RWPE2 (cell line): ENCODE measurements at regions not wholly inside any gene's neighbourhood (a gene's known extent, or its start where the extent isn't known, plus 50 kb on each side); places are given as distances from the start of the nearest gene placed in this dataset.

ENCODE experiments used
- ATAC-seq: fragments of 200-7000 bp; cut with Tn5 transposase; 3 replicates; pipeline ENCODE4 v1.9.1; 2021; ENCODE audit warnings: low read depth
- DNase-seq: peaks from one replicate; pipeline ENCODE4 v3.0.0-alpha.2; 2020; ENCODE audit warnings: low spot score
- H3K27ac ChIP-seq: fragments of 450-650 bp; 2 replicates; pipeline ENCODE4 v1.5.1; 2017; ENCODE audit warnings: mild to moderate bottlenecking; ENCODE audit not compliant: poor library complexity, severe bottlenecking
- H3K27me3 ChIP-seq: fragments of 250-450 bp; sonication (Bioruptor Pico); 2 replicates; pipeline ENCODE4 v1.5.1; 2021; ENCODE audit warnings: mild to moderate bottlenecking, moderate library complexity; ENCODE audit not compliant: insufficient read depth, poor library complexity, severe bottlenecking
- H3K36me3 ChIP-seq: fragments of 250-450 bp; sonication (Bioruptor Pico); 2 replicates; pipeline ENCODE4 v1.5.1; 2020; ENCODE audit warnings: low read depth, mild to moderate bottlenecking, moderate library complexity
- H3K4me1 ChIP-seq: fragments of 250-450 bp; sonication (Bioruptor Pico); 2 replicates; pipeline ENCODE4 v1.5.1; 2021; ENCODE audit warnings: mild to moderate bottlenecking, moderate library complexity; ENCODE audit not compliant: insufficient read depth, poor library complexity, severe bottlenecking
- H3K4me3 ChIP-seq: fragments of 250-450 bp; sonication (Bioruptor Pico); 2 replicates; pipeline ENCODE4 v1.5.1; 2021; ENCODE audit warnings: mild to moderate bottlenecking, moderate library complexity; ENCODE audit not compliant: severe bottlenecking
- H3K9me3 ChIP-seq: fragments of 250-450 bp; sonication (Bioruptor Pico); 2 replicates; pipeline ENCODE4 v1.5.1; 2021; ENCODE audit warnings: mild to moderate bottlenecking, moderate library complexity; ENCODE audit not compliant: severe bottlenecking
- CTCF ChIP-seq: fragments of 450-650 bp; IDR thresholded peaks from one replicate; pipeline ENCODE4 v1.5.1; 2017; ENCODE audit warnings: mild to moderate bottlenecking, moderate library complexity; ENCODE audit not compliant: poor library complexity, severe bottlenecking

GRCh38 chrX:101999644-102000539 lies 68.1 kb upstream of the ZMAT1 start:
- Histone ChIP-seq H3K27me3 (no peaks in the 10 kb centered on the region), H3K9me3 (no peaks in the 10 kb centered on the region), H3K27ac (no peak overlapping the region), H3K4me1 (no peaks in the 10 kb centered on the region), H3K36me3 (no peaks in the 10 kb centered on the region), H3K4me3 (no peak overlapping the region)
- no peak for TF ChIP-seq CTCF
- DNase-seq (no peak), ATAC-seq (no peak)

- no peak overlapping the region for H3K4me3 ChIP-seq
- no peaks in the 10 kb centered on the region for H3K9me3 ChIP-seq
- no peaks in the 10 kb centered on the region for H3K36me3 ChIP-seq
- TF ChIP-seq CTCF: no peak
- ATAC-seq (no peak), DNase-seq (no peak)
- no peaks in the 10 kb centered on the region for H3K4me1 ChIP-seq
- H3K27ac ChIP-seq: no peak overlapping the region
- no peaks in the 10 kb centered on the region for H3K27me3 ChIP-seq
Observed at GRCh38 chrX:101993335-101993734, 61.5 kb upstream of the ZMAT1 start.

- DNase-seq: no peak
- no peak for ATAC-seq
- H3K4me3 ChIP-seq: no peak overlapping the region
- H3K4me1 ChIP-seq: no peaks in the 10 kb centered on the region
- no peaks in the 10 kb centered on the region for H3K36me3 ChIP-seq
- no peaks in the 10 kb centered on the region for H3K27me3 ChIP-seq
- TF ChIP-seq CTCF: no peak
- H3K9me3 ChIP-seq: no peaks in the 10 kb centered on the region
- H3K27ac ChIP-seq: no peak overlapping the region
Observed at GRCh38 chrX:101986586-101986985, 54.8 kb upstream of the ZMAT1 start.
